Type B pancreatic cell (in vitro differentiated cells): ENCODE measurements at regions not wholly inside any gene's neighbourhood (a gene's known extent, or its start where the extent isn't known, plus 50 kb on each side); places are given as distances from the start of the nearest gene placed in this dataset.

Experiments
- DNase-seq: peaks from one replicate; pipeline ENCODE4 v3.0.0; 2021; ENCODE audit warnings: mixed read lengths; ENCODE audit not compliant: unreplicated experiment; ENCODE audit errors: extremely low spot score
- H3K27ac Mint-ChIP-seq: 2 replicates; pipeline ENCODE4 v1.8.0; 2021; ENCODE audit warnings: mild to moderate bottlenecking, mixed read lengths
- H3K27me3 Mint-ChIP-seq: 2 replicates; pipeline ENCODE4 v1.8.0; 2021; ENCODE audit warnings: mixed read lengths
- H3K36me3 Mint-ChIP-seq: 2 replicates; pipeline ENCODE4 v1.8.0; 2021; ENCODE audit warnings: mixed read lengths
- H3K4me1 Mint-ChIP-seq: one replicate; pipeline ENCODE4 v1.8.0; 2021; ENCODE audit warnings: mixed read lengths; ENCODE audit not compliant: unreplicated experiment
- H3K4me3 Mint-ChIP-seq: 2 replicates; pipeline ENCODE4 v1.8.0; 2021; ENCODE audit warnings: mild to moderate bottlenecking, mixed read lengths
- H3K9me3 Mint-ChIP-seq: 2 replicates; pipeline ENCODE4 v1.8.0; 2021; ENCODE audit warnings: mixed read lengths
- CTCF ChIP-seq: fragments of 200-600 bp; sonication (generic); conservative IDR thresholded peaks from 2 replicates; pipeline ENCODE4 v1.5.0; 2021; ENCODE audit warnings: antibody characterized with exemption, mild to moderate bottlenecking

GRCh38 chr5:2110137-2110933 is 227.6 kb upstream of the IRX4 start:
- H3K36me3 Mint-ChIP-seq, result no peaks in the 10 kb centered on the region
- DNase-seq, result no peak
- no peak overlapping the region for H3K27ac Mint-ChIP-seq
- peak; percentile 57 for TF ChIP-seq CTCF
- peaks cover 15% of the 10 kb centered on the region for H3K27me3 Mint-ChIP-seq
- H3K4me3 Mint-ChIP-seq, result no peak overlapping the region
- H3K4me1 Mint-ChIP-seq, result peaks cover 11% of the 10 kb centered on the region
- H3K9me3 Mint-ChIP-seq, result no peaks in the 10 kb centered on the region

DNA sequence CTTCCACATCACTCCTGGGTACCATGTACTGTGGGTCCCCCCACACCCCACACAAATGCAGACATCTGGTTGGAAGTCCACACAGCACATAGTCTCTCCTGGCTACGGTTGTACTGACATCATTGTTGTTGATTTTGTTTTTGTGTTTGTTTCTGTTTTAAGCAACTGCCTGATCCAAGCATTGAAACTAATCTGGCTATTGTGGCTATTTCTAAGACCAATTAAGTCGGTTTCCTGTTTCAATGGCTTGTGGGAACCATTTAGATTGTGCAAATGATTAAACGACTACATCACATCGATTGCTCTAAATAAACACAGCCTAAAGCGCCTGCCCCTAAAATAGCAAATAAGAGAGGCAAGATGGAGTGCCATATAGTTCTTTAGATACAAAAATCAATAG is 226.8 kb upstream of the IRX4 start:
- Mint-ChIP-seq H3K36me3 (no peaks in the 10 kb centered on the region), H3K9me3 (no peaks in the 10 kb centered on the region), H3K4me1 (peaks cover 11% of the 10 kb centered on the region), H3K4me3 (no peak overlapping the region), H3K27me3 (peaks cover 12% of the 10 kb centered on the region), H3K27ac (no peak overlapping the region)
- TF ChIP-seq CTCF, result no peak
- DNase-seq, result no peak

GRCh38 chr5:2106721-2107120 is 224.0 kb upstream of the IRX4 start:
- peaks cover 4% of the 10 kb centered on the region for H3K27me3 Mint-ChIP-seq
- H3K27ac Mint-ChIP-seq, result no peak overlapping the region
- H3K9me3 Mint-ChIP-seq, result no peaks in the 10 kb centered on the region
- H3K4me3 Mint-ChIP-seq, result no peak overlapping the region
- TF ChIP-seq CTCF, result no peak
- no peaks in the 10 kb centered on the region for H3K36me3 Mint-ChIP-seq
- no peak for DNase-seq
- peaks cover 4% of the 10 kb centered on the region for H3K4me1 Mint-ChIP-seq

DNA sequence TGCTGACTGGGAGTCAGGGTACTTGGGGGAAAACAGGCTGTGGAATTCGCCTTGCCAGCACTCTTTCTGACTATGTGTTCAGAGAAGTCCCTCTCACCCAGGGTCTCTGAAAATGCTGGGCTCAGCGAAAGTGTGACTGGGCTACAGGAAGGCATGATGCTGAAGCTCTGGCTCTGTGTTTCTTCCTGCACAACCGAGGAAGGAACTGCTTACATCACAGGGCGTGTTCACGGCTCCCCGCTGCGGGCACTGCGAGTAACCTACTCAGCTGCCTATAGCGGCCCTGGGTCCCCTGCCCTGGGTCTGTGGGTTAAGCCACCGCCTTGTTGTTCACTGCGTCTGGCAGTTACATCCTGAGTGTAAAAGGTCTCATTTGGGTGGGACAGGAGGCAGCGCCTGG is 222.4 kb upstream of the IRX4 start:
- H3K27ac Mint-ChIP-seq, result no peak overlapping the region
- H3K4me3 Mint-ChIP-seq, result no peak overlapping the region
- no peaks in the 10 kb centered on the region for H3K36me3 Mint-ChIP-seq

DNA sequence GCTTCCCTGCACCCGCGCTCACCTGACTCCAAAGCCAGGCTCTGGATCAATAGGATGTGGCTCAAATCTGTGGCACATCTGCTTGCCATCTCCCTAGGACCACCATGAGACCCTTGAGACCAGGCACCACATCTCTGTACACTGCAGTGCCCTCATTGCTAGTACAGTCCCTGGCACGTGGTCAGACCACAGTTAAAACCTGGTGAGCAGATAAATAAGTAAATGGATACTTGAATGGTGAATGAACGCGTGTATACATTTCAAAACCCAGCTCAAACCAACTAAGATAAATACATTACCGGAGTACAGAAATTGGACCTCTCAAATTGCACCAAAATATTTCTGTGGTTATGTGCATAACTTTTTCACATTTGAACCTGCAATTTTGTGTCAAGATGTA is 221.2 kb upstream of the IRX4 start:
- peaks cover 8% of the 10 kb centered on the region for H3K27me3 Mint-ChIP-seq
- no peaks in the 10 kb centered on the region for H3K4me1 Mint-ChIP-seq
- no peak for DNase-seq
- no peak for TF ChIP-seq CTCF
- H3K4me3 Mint-ChIP-seq, result no peak overlapping the region
- no peaks in the 10 kb centered on the region for H3K36me3 Mint-ChIP-seq
- no peaks in the 10 kb centered on the region for H3K9me3 Mint-ChIP-seq
- no peak overlapping the region for H3K27ac Mint-ChIP-seq

More for the DNA sequence above, 222.4 kb upstream of the IRX4 start:
- Mint-ChIP-seq H3K4me1 (peaks cover 4% of the 10 kb centered on the region), H3K9me3 (no peaks in the 10 kb centered on the region), H3K27me3 (peaks cover 10% of the 10 kb centered on the region)
- TF ChIP-seq CTCF, result no peak
- DNase-seq, result no peak
